ENCODE measurements at regions not wholly inside any gene's neighbourhood (a gene's known extent, or its start where the extent isn't known, plus 50 kb on each side); places are given as distances from the start of the nearest gene placed in this dataset.

- TF ChIP-seq, protein P1, sequence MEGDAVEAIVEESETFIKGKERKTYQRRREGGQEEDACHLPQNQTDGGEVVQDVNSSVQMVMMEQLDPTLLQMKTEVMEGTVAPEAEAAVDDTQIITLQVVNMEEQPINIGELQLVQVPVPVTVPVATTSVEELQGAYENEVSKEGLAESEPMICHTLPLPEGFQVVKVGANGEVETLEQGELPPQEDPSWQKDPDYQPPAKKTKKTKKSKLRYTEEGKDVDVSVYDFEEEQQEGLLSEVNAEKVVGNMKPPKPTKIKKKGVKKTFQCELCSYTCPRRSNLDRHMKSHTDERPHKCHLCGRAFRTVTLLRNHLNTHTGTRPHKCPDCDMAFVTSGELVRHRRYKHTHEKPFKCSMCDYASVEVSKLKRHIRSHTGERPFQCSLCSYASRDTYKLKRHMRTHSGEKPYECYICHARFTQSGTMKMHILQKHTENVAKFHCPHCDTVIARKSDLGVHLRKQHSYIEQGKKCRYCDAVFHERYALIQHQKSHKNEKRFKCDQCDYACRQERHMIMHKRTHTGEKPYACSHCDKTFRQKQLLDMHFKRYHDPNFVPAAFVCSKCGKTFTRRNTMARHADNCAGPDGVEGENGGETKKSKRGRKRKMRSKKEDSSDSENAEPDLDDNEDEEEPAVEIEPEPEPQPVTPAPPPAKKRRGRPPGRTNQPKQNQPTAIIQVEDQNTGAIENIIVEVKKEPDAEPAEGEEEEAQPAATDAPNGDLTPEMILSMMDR (conservative IDR thresholded peaks at IDR 0.05; ENCODE audit: low read depth, low read length): no peak
- TF ChIP-seq POLR2A (IDR thresholded peaks at IDR 0.05; ENCODE audit: low read depth, low read length): no peak
- no peak for TF ChIP-seq USF2 (IDR thresholded peaks at IDR 0.05; ENCODE audit: low read depth, low read length)
- TF ChIP-seq RFX5 (IDR thresholded peaks at IDR 0.05; ENCODE audit: low read depth, low read length): no peak
- TF ChIP-seq SMC3 (IDR thresholded peaks at IDR 0.05; ENCODE audit: low read depth, low read length): no peak
- no peak for TF ChIP-seq NFE2L2 (IDR thresholded peaks at IDR 0.05; ENCODE audit: low read depth, low read length)
- TF ChIP-seq RAD21 (IDR thresholded peaks at IDR 0.05; ENCODE audit: low read length): no peak
- no peak for TF ChIP-seq CEBPB (IDR thresholded peaks at IDR 0.05; ENCODE audit: low read depth, low read length)
- no peak for TF ChIP-seq ELK1 (IDR thresholded peaks at IDR 0.05; ENCODE audit: borderline replicate concordance, low read depth, low read length)
Measured at GRCh38 chr10:15943426-15943825, 83.1 kb upstream of the MINDY3 start.

Measured in IMR-90 (cell line).